ENCODE measurements at regions not wholly inside any gene's neighbourhood (a gene's known extent, or its start where the extent isn't known, plus 50 kb on each side); places are given as distances from the start of the nearest gene placed in this dataset.
A peak's percentile ranks its signal among the peaks of the same experiment; 100 is the strongest.

DNA sequence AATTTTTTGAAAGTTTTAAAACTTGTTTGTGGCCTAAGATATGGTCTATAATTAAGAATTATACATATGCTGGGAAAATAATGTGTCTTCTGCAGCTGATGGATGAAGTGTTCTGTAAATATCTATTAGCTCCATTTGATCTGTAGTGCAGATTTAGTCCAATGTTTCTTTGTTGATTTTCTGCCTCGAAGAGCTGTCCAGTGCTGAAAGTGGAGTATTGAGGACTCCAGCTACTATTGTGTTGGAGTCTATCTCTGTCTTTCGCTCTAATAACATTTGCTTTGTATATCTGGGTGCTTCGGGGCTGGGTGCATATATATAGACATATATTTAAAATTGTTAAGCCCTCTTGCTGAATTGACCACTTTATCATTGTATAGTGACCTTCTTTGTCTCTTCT lies 2127.3 kb downstream of the PCDH7 start:
- WGBS (ENCODE audit: insufficient coverage, low coverage, low lambda C conversion rate, missing lambda C conversion rate) = 49% methylated on average over 3 of the region's 3 CpGs
- H3K9me3 ChIP-seq = no peaks in the 10 kb centered on the region
- H3K4me3 ChIP-seq = no peak overlapping the region
- intact Hi-C loops (cut with DNase I) = no loop called here
- no peaks in the 10 kb centered on the region for H3K4me1 ChIP-seq
- no peak overlapping the region for H3K27ac ChIP-seq
- no peak for DNase-seq
- no peaks in the 10 kb centered on the region for H3K36me3 ChIP-seq
- ATAC-seq = no peak
- H3K27me3 ChIP-seq = no peaks in the 10 kb centered on the region
- TF ChIP-seq, protein P1, sequence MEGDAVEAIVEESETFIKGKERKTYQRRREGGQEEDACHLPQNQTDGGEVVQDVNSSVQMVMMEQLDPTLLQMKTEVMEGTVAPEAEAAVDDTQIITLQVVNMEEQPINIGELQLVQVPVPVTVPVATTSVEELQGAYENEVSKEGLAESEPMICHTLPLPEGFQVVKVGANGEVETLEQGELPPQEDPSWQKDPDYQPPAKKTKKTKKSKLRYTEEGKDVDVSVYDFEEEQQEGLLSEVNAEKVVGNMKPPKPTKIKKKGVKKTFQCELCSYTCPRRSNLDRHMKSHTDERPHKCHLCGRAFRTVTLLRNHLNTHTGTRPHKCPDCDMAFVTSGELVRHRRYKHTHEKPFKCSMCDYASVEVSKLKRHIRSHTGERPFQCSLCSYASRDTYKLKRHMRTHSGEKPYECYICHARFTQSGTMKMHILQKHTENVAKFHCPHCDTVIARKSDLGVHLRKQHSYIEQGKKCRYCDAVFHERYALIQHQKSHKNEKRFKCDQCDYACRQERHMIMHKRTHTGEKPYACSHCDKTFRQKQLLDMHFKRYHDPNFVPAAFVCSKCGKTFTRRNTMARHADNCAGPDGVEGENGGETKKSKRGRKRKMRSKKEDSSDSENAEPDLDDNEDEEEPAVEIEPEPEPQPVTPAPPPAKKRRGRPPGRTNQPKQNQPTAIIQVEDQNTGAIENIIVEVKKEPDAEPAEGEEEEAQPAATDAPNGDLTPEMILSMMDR (IDR thresholded peaks at IDR 0.05) = no peak
- TF ChIP-seq POLR2A (IDR thresholded peaks at IDR 0.05) = no peak

DNA sequence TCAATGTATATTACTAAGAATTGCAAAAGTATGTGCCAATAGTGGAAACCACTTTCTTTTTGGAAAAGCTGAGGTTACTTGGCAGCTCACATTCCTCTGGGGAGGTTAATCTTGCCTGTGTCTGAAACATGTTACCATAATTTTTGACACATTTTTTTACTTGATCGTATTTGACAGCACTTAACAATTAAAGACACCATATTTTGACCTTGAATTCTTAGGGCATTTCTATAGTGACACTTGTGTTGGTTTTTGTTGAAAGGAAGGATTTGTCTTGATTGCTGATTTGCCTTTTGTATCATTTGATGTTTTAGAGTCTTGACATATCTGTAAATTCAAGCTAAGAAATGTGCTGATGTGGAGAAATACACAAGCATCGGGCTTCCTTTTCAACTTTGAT lies 2135.5 kb downstream of the PCDH7 start:
- TF ChIP-seq, protein P1 (IDR thresholded peaks at IDR 0.05) = no peak
- TF ChIP-seq POLR2A (IDR thresholded peaks at IDR 0.05) = no peak
- intact Hi-C loops (cut with DNase I) = no loop called here
- Histone ChIP-seq H3K4me1 (no peaks in the 10 kb centered on the region), H3K27ac (no peak overlapping the region), H3K36me3 (no peaks in the 10 kb centered on the region), H3K4me3 (no peak overlapping the region), H3K9me3 (no peaks in the 10 kb centered on the region), H3K27me3 (no peaks in the 10 kb centered on the region)
- ATAC-seq = no peak
- WGBS (ENCODE audit: insufficient coverage, low coverage, low lambda C conversion rate, missing lambda C conversion rate) = 62% methylated on average over 2 of the region's 2 CpGs
- DNase-seq = no peak

DNA sequence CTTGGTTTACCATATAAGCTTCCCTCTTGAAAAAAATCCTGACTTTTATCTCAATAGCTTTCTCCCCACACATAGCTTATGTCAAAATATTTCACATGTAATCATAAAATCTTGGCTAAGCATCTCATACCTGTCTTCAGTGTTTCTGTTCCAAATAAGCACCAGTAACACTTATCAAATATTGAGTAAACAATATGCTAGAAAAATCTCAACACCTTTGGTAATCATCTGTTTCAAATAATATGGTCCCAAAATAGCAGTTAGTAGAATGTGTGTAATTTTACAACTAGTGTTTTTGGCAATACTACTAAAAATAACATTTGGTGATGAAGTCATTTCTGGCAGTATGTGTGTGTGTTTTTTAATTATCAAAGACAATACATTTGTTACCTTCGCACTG lies 2138.2 kb downstream of the PCDH7 start:
- H3K36me3 ChIP-seq = no peaks in the 10 kb centered on the region
- 89% methylated on average over 1 of the region's 1 CpG for WGBS (ENCODE audit: insufficient coverage, low coverage, low lambda C conversion rate, missing lambda C conversion rate)
- H3K27ac ChIP-seq = no peak overlapping the region
- no peaks in the 10 kb centered on the region for H3K9me3 ChIP-seq
- no peaks in the 10 kb centered on the region for H3K4me1 ChIP-seq
- H3K27me3 ChIP-seq = no peaks in the 10 kb centered on the region
- TF ChIP-seq, protein P1 (IDR thresholded peaks at IDR 0.05) = no peak
- no peak for TF ChIP-seq POLR2A (IDR thresholded peaks at IDR 0.05)
- intact Hi-C loops (cut with DNase I) = no loop called here
- ATAC-seq (no peak), DNase-seq (no peak)
- no peak overlapping the region for H3K4me3 ChIP-seq

GRCh38 chr4:32858971-32859370 lies 2138.8 kb downstream of the PCDH7 start:
- no peak overlapping the region for H3K4me3 ChIP-seq
- intact Hi-C loops (cut with DNase I) = no loop called here
- TF ChIP-seq POLR2A (IDR thresholded peaks at IDR 0.05) = no peak
- TF ChIP-seq, protein P1 (IDR thresholded peaks at IDR 0.05) = no peak
- H3K36me3 ChIP-seq = no peaks in the 10 kb centered on the region
- DNase-seq = no peak
- H3K27ac ChIP-seq = no peak overlapping the region
- WGBS (ENCODE audit: insufficient coverage, low coverage, low lambda C conversion rate, missing lambda C conversion rate) = 65% methylated on average over 2 of the region's 2 CpGs
- no peaks in the 10 kb centered on the region for H3K27me3 ChIP-seq
- ATAC-seq = no peak
- no peaks in the 10 kb centered on the region for H3K4me1 ChIP-seq
- no peaks in the 10 kb centered on the region for H3K9me3 ChIP-seq

DNA sequence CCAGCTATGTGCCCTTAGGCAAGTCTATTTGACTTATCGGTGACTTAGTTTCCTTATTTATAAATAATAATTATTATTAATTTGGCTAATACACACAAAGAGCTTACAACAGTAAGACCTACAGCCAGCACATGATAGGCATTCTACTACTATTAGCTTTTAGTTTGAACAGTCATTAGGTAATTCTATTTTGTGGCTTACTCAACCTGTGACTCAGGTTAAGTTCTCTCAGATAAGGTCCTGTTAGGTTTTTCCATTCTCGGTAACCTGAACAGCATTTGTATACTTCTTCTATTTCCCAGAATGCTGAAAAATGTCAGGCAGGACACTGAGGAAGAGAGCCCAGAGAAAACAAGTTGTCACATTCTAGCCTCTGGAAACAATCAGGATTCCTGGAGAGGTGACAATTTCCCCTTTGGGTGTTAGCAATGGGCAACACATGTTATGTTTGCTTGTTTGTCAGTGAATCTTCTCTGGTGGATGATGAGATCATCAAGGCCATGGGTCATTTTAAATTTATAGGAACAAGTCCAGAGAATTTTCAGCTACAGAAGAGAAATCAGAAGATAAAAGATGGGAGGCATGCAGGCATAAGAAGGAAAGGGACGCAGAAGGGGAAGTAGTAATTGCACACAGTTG lies 2144.7 kb downstream of the PCDH7 start:
- WGBS (ENCODE audit: insufficient coverage, low coverage, low lambda C conversion rate, missing lambda C conversion rate) = 67% methylated on average over 3 of the region's 3 CpGs
- peak in 1 of 4 donors; percentile 71 for ATAC-seq
- intact Hi-C loops (cut with DNase I) = no loop called here

More for the DNA sequence above, 2144.7 kb downstream of the PCDH7 start:
- H3K36me3 ChIP-seq = no peaks in the 10 kb centered on the region
- H3K27me3 ChIP-seq = no peaks in the 10 kb centered on the region
- no peak overlapping the region for H3K27ac ChIP-seq
- no peak overlapping the region for H3K4me3 ChIP-seq
- no peak for DNase-seq
- H3K4me1 ChIP-seq = no peaks in the 10 kb centered on the region
- no peaks in the 10 kb centered on the region for H3K9me3 ChIP-seq
- TF ChIP-seq, protein P1 (IDR thresholded peaks at IDR 0.05) = no peak
- TF ChIP-seq POLR2A (IDR thresholded peaks at IDR 0.05) = no peak

All from right lobe of liver (tissue), 6 donors.